Chondrocyte (in vitro differentiated cells): ENCODE measurements at regions not wholly inside any gene's neighbourhood (a gene's known extent, or its start where the extent isn't known, plus 50 kb on each side); places are given as distances from the start of the nearest gene placed in this dataset.

Source experiments
- DNase-seq: peaks from one replicate; pipeline ENCODE4 v3.0.0; 2021; ENCODE audit warnings: mixed read lengths, low spot score
- H3K27ac Mint-ChIP-seq: one replicate; pipeline ENCODE4 v1.8.0; 2021; ENCODE audit warnings: mild to moderate bottlenecking, moderate library complexity, mixed read lengths; ENCODE audit not compliant: unreplicated experiment
- H3K27me3 Mint-ChIP-seq: 2 replicates; pipeline ENCODE4 v1.8.0; 2021; ENCODE audit warnings: low read depth, mixed read lengths
- H3K36me3 Mint-ChIP-seq: 2 replicates; pipeline ENCODE4 v1.8.0; 2021; ENCODE audit warnings: low read depth, mixed read lengths
- H3K4me1 Mint-ChIP-seq: 2 replicates; pipeline ENCODE4 v1.8.0; 2021; ENCODE audit warnings: low read depth, mild to moderate bottlenecking, mixed read lengths
- H3K4me3 Mint-ChIP-seq: one replicate; pipeline ENCODE4 v1.8.0; 2021; ENCODE audit warnings: mild to moderate bottlenecking, moderate library complexity, mixed read lengths; ENCODE audit not compliant: unreplicated experiment
- H3K9me3 Mint-ChIP-seq: 2 replicates; pipeline ENCODE4 v1.8.0; 2021; ENCODE audit warnings: low read depth, mixed read lengths
- CTCF ChIP-seq: fragments of 200-600 bp; sonication (generic); IDR thresholded peaks from 2 replicates; pipeline ENCODE4 v1.5.0; 2021; ENCODE audit warnings: antibody characterized with exemption, mild to moderate bottlenecking, moderate library complexity

DNA sequence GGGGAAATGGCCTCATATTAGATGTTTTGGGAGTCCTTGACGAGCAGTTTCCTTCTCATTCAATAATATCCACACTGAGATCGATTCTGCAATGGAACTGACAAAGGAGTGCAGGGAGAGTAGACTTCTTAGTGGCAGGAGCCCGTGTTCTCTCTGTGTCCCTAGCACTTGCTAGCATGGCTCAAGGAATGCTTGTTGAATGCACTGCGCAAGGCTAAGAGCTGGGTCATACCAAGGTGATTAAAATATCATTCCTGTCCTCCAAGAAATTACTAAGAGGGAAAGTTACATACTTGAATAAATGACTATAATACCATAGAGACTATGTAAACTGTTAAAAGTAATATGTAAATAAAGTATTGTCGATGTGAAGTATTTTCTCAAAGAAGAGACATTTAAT lies 630.1 kb downstream of the IRX1 start:
- H3K36me3 Mint-ChIP-seq = no peaks in the 10 kb centered on the region

GRCh38 chr5:4226565-4226964 lies 630.9 kb downstream of the IRX1 start:
- Mint-ChIP-seq H3K4me3 (no peak overlapping the region), H3K27me3 (peaks cover 13% of the 10 kb centered on the region), H3K27ac (no peak overlapping the region), H3K36me3 (no peaks in the 10 kb centered on the region), H3K9me3 (no peaks in the 10 kb centered on the region), H3K4me1 (peaks cover 5% of the 10 kb centered on the region)
- TF ChIP-seq CTCF = no peak
- DNase-seq = no peak

More for the DNA sequence above, 630.1 kb downstream of the IRX1 start:
- no peak for DNase-seq
- no peak for TF ChIP-seq CTCF
- Mint-ChIP-seq H3K9me3 (no peaks in the 10 kb centered on the region), H3K4me3 (no peak overlapping the region), H3K4me1 (peaks cover 3% of the 10 kb centered on the region), H3K27me3 (peaks cover 7% of the 10 kb centered on the region), H3K27ac (no peak overlapping the region)

DNA sequence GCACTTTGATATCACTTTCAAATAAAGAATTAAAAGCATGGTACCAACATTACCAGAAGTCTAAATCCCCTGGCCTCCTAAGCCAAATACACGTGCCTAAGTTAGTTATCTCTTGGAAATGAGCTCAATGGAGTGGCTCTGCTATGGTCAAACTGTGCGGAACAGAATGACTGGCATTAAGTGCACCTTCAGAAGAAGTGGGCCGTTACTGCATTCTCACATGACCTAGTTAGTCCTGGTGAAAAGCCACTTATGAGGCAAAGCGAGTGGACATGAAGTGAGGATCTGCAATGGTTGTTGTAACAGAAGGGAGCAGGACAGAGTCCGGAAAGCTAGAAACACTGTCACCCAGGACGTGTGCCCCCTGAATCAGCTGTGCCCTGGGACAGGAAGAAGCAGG lies 633.1 kb downstream of the IRX1 start:
- Mint-ChIP-seq H3K27me3 (peaks cover 18% of the 10 kb centered on the region), H3K4me1 (peaks cover 5% of the 10 kb centered on the region), H3K9me3 (peaks cover 3% of the 10 kb centered on the region), H3K27ac (no peak overlapping the region), H3K36me3 (no peaks in the 10 kb centered on the region), H3K4me3 (no peak overlapping the region)
- DNase-seq = no peak
- no peak for TF ChIP-seq CTCF

DNA sequence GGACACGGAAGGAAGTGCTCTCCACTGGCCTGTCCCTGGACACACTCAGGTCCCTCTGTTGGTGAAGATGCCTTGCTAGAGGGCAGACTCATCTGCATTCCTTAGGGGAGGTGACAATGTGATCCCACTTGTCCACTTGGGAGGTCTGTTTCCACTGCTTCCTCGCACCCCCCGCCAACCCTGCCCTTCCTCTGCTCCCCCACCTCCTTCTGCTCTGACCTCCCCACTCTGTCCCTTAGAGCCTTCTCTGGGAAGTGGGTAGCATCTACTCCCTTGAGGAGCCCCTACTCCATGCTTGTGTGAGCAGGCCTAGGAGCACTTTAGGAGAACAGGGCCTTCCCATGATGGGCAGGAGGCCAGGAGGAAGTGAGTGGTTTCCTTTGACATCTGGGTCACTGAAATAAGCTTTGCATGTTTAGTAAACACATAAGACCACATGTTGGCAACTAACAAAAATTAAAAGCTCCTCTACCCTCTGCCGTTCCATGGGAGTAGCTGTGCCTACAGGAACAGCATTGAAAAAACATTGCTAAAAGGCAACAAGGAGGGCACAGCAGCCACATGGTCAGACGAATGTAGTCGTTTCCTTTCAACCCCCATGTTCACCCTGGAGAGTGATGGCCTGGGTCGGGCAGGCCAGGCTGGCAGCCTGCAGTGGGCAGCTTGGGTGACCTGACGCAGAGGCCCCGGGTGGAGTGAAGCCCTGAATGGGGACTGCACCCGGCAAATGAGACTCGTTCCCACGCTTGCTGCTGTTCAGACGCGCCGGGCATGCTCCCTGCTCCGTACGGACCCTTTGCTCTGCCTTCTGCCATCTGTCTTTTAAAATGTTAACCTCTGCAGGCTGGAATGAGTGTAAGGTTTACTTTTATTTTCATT lies 634.0 kb downstream of the IRX1 start:
- no peak overlapping the region for H3K27ac Mint-ChIP-seq
- H3K27me3 Mint-ChIP-seq = peaks cover 18% of the 10 kb centered on the region
- DNase-seq = no peak
- TF ChIP-seq CTCF = no peak
- H3K4me3 Mint-ChIP-seq = no peak overlapping the region
- H3K4me1 Mint-ChIP-seq = peaks cover 5% of the 10 kb centered on the region
- peaks cover 11% of the 10 kb centered on the region for H3K9me3 Mint-ChIP-seq
- H3K36me3 Mint-ChIP-seq = no peaks in the 10 kb centered on the region

- Mint-ChIP-seq H3K9me3 (peaks cover 16% of the 10 kb centered on the region), H3K27me3 (peaks cover 18% of the 10 kb centered on the region), H3K36me3 (peaks cover 1% of the 10 kb centered on the region), H3K27ac (no peak overlapping the region), H3K4me3 (no peak overlapping the region), H3K4me1 (peaks cover 5% of the 10 kb centered on the region)
- DNase-seq = no peak
- no peak for TF ChIP-seq CTCF
These were observed 634.8 kb downstream of the IRX1 start for GRCh38 chr5:4230471-4230785.
